Urothelium cell line (cell line): ENCODE measurements at regions not wholly inside any gene's neighbourhood (a gene's known extent, or its start where the extent isn't known, plus 50 kb on each side); places are given as distances from the start of the nearest gene placed in this dataset.

Experiments used
- DNase-seq: peaks from one replicate; pipeline ENCODE4 v3.0.0; 2011; ENCODE audit warnings: low spot score, mixed read lengths
- FAIRE-seq: peaks from 2 replicates; lab custom pipeline; 2011; peaks lifted over from hg19 to GRCh38; lab: Jason Lieb, UNC

DNA sequence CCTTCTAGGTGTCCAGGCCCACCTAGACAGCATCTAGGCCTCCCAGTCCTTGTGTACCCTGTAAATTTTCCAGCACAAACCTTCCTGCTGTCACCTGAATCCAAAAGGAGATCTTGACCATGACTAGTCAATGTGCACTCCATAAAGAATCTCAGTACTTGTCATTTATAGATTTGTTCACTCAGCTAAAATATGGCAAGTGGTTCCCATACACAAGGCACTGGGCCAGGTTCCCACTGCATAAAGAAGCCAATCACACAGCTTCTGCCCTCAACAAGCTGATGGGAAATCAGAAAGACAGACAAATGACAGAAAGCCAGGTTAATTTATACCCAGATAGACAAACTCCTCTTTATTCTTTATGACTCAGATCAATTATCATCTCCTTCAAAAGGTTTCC, 526.8 kb downstream of the CD83 start:
- FAIRE-seq, result no peak
- no peak for DNase-seq

DNA sequence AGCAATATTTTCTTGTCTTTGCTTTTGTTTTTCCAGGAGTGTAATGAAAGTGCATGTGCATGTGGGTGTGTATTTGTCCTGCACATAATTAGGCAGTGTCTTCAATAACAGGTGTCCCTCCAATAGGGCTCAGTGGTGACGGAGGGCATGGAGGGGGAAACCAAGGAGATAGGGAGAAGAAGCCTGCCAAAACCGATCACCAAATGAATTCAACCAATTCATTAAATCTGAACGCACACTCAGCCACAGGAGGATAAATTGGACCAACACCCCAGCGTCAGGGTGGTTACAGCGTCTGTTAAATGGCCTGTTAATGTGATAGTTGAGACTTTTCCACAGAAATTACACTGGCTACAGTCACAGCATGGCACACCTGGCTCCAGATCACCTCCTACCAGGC, 527.6 kb downstream of the CD83 start:
- FAIRE-seq (no peak), DNase-seq (no peak)

DNA sequence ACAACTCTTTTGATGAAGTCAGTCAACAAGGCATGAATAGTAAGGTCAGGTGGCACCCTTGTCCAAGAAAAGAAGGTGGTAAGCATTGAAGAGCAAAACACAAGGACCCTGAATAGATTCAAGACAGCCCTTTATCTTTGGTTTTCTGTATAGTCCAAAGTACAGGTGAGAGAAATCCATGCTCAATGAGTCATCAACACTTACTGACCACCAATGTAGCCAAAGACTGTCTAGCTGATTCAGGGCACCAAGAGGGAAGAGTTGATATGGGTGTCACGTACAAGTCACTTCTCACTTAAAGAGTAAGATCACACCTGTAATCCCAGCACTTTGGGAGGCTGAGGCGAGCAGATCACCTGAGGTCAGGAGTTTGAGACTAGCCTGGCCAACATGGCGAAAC, 528.3 kb downstream of the CD83 start:
- DNase-seq (no peak), FAIRE-seq (no peak)

DNA sequence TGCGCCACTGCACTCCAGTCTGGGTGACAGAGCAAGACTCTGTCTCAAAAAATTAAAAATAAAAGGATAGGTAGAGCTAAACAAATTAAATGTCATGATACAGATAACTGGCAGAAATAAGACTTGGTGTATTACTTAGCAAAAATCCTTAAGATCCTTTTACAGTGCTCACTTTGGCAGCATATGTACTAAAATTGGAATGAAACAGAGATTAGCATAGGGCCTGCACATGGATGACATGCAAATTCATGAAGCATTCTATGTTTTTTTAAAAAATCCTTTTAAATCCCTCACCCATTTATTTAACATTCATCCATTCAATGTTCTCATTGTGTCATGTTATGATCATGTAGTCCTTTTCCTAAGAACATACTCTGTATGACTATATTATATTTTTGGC, 528.8 kb downstream of the CD83 start:
- FAIRE-seq (no peak), DNase-seq (no peak)

DNA sequence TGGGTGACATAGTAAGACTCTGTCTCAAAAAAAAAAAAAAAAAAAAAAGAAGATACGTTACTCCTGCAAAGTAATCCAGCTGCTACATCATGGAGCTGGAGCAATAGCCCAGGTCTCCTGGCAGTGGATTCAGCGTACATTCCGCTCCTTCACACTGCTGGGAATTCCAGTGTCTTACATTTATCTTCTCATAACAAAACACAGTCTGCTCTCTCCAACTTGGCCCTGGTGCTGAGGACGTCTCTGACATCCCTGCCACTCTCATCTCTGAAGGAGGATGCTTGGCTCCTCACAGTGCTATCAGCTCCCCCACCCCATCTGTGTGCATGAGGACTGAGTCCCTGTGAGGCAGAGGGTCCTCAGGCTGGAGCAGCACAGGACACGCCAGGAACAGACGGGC, 529.8 kb downstream of the CD83 start:
- no peak for FAIRE-seq
- DNase-seq, result no peak

DNA sequence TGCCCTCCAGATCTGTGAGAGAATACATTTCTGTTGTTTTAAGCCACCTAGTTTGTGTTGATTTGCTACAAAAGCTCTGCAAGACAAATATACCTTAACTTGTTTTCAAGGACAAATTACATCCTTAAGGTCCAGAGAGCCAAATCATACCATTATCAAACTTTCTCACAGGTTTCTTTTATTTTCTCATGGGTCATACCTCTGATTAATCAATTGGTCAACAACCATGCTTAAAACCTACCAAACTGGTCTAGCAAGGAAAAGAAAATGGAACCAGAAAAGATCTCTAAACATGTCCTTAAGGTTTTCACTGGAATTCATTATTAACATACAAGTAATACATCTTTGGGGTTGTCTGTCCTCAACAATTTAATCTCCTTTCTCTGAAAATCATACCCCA, 535.0 kb downstream of the CD83 start:
- DNase-seq (no peak), FAIRE-seq (no peak)

DNA sequence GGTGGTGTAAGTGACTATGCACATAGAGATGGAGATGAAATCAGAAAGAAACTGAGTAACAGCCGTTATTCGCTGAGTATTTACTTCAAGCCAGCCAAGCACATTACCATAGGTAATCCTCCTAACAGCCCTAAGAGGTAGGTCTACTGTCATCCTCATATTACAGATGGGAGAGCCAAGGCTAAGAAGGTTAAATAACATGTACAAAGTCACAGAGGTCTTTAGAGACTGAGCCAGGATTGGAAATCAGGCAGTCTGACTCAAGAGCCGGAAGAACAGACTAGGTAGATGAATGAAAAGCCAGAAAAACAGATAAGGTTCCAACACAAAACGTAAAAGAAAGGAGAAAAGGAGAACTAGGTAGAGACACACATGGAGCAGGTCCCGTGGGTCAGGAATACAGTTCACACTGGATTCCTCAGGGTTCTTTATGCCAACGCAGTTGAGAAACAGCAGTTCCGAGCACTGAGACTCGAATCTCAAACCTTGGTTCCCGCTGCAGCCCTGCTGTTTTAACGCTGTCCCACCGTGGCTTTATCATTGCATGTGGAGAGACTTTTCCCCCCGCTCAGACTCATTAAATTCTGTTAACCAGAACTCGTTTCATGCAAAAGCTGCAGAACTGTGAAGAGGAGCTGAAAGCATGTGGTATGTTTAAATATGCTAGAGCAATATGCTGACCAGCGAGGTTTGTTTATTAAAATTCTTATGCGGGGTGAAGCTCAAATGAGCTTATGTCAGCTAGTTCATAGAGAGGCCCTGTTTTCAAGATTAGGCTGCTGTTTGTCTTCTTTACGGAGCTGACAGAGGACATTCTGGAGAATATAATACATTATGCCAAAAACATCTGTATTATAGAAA, 537.9 kb downstream of the CD83 start:
- DNase-seq (no peak), FAIRE-seq (no peak)

DNA sequence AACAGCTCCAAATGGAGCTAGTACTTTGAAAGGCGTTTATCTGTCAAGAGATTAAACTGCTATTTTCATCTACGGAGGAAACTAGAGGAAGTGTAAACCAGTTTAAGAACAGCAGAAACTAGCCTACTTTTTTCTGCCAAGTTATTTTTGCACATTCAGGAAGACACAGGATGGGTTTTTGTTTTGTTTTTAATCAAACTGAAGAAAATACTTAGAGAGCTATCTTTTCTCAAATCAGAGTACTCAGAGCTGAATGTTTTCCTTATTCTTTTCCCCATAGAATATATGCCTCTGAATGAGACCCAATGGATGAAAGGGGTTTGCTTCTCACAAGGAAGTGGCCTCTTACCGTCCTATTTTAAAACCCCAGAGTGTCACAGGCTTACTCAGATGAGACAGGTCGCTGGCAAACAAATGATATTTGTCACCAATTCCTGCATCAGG, 538.5 kb downstream of the CD83 start:
- DNase-seq (no peak), FAIRE-seq (no peak)

DNA sequence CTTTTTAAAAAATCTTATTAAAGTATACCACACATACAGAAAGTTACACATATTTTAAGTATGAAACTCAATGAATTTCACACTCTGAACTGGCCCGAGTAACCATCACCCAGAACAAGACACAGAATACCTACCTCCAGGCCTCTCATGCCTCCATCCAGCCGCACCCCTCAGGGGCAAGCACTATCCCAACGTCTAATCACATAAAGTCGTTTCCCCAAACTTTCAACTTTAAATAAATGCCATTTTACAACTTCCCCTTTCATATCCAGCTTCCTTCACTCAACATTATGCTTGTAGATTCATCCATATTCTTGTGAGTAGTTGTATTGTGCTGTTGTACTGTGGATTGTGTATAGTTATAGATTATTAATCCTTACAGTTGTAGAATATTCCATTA, 539.1 kb downstream of the CD83 start:
- DNase-seq, result no peak
- FAIRE-seq, result no peak

DNA sequence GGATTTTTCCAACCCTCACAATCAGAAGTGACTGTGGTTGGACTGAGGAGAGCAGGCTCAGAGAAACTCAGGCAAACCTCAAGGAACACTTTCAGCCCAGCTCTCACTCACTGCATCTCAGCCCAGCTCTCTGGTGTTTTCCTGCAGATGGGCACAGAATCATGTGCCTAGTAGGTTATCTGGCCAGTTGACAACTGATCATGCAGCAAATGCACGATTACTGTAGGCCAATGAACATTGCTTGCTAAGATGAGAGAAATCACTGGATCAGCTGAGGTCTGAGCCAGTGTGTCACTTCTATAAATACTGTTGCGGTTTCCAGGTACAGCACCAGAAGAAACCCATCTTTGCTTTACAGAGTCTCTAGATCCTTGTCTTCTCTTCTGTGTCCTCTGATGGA, 540.5 kb downstream of the CD83 start:
- DNase-seq (no peak), FAIRE-seq (no peak)

DNA sequence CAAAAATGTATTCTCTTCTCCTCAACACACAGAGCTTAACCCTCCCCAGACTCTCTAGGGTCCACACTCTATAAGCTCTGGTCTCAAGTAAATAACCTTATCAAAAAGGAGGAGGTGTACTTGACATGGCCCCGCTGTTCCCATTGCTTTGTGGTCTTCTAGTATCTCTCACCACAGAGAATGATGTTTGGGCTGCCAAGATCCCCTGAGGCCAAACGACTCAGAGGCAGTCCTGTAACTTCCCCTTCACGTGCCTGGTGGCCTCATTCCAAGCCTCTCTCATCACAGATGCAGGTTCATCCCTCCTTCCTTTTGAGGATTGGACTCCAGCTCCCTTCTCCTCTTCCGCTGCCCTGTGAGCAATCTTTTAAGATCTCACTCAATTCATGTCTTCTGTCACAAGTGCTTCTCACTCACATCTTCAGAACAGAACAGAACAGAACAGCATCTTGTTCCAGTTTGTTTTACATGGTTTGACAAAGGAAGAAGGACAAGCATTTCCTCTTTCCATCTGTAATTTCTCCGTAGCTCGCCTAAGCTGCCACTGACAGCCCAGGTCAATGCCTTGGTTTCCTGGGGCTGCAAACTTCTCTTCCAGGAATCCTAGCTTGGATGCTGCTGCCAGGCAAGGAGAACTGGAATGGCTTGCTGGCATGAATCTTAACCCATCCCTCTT, 541.5 kb downstream of the CD83 start:
- DNase-seq, result no peak
- FAIRE-seq, result no peak

DNA sequence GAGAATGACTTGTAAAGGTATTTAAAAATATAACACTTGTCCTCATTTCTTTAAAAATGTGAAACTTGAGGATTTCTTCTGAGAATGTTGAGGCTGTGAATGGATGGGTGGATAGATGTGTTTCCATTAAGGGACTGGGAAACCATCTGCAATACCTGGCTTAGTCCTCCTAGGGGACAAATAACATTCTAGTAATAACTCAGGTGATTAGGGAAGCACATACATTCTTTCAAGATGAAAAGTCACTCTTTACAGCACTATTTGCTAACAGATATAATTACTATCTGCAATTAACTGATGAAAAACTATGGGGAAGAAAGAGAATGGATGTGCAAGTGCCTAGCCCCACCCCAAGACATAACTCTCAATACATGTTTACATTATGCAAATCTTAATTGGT, 542.3 kb downstream of the CD83 start:
- DNase-seq (no peak), FAIRE-seq (no peak)

DNA sequence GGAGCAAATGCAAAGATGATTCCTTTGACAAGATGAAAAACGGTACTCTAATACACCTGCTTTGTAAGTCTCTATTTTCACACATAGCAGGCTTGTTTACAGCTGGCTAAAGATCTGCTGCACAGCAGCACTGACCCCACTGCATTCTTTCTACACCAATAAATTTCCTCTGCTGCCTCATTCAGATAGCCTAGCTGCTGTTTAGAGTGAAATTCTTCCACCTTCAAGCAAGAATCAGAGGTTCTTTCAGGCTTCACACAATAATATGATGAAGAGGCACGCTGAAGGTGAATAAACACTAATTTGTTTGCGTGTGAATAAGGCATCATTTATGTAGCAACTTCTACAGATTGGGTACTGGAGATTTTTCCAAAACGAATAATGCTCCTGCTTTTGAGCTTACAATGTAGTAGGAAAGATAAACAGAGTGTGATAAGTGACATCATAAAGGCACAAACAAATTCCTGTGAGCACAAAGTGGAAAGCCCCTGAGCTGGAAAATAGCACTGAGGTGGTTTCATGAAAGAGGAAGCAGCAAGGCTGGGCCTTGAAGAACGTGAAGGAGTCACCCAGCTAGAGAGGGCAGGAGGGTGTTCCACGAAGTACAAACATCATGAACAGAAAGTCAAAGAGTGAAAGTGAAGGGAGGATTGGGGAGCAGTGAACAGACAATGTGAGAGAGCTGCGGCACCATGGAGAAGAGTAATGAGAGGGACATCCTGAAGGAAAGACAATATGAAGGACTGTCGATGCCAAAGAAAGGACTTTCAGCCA, 543.4 kb downstream of the CD83 start:
- no peak for FAIRE-seq
- DNase-seq, result no peak

DNA sequence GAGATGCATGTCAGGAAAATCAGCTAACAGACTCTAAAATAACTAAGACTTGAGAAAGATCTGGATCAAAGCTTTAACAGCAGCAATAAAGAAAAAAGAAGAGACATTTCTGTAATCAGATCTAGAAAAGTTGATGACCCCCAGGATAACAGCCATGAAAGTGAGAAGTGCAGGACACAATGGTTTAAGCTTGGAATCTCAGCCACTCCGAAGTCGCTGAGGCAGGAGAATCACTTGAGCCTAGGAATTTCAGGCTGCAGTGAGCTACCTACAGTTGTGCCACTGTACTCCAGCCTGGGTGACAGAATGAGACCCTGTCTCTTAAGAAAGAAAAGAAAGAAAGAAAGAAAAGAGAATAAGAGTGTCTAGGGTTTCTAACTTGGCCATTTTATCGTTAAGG, 544.1 kb downstream of the CD83 start:
- DNase-seq (no peak), FAIRE-seq (no peak)

DNA sequence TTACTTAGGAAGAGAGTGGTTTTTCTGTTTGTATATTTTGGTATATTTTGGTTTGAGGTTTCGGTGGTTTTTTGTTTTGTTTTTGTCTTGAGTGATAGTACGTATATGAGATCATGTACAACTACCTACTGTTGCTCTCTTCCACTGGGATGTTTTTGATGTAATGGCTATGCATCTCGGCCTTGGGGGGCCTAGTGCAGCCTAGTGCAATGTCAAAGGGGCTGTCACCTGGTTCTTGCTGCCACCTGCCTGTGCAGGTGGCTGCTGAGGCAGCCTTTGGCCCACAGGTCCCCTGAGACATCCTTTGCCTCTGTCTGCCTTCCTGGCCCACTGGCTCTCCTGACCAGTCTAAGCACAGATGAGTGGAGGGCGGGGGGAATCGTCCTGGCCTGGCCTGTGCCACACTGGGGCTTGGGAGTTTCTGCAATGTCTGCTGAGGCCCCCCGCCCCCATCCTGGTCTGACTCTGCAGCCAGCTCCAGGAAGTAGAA, 546.6 kb downstream of the CD83 start:
- no peak for DNase-seq
- FAIRE-seq, result no peak

DNA sequence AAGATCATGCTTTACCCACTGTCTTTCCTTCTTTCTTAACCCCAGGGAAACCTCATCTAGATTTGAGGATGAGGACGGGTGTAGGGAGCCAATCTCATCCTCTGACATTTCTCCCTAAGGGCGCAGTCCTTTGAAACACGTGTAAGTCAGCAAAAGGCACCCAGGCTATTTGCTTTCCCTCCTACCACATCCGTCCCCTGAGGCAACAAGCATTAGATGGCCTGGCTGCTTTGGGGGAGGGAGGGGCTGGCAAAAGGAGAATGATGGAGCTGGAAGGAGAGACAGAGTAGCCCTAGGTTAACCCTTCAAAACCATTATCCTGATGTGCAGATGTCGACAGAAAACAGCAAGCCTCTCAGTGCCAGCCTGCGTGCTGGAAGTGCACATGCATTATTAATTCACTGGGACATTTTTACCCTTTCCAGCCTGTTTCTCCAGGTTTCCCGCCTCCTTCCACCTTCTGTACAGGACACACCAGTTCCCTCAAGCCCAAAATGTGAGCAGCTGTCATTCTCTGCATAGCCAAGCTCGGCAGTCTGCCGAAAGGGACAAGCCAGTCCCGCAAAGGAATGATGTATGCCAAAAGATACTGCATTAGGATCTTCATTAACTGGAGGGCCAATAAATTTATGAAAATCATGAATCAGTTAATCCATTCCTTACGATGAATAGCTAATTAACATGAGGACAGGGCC, 547.2 kb downstream of the CD83 start:
- no peak for FAIRE-seq
- DNase-seq, result no peak

DNA sequence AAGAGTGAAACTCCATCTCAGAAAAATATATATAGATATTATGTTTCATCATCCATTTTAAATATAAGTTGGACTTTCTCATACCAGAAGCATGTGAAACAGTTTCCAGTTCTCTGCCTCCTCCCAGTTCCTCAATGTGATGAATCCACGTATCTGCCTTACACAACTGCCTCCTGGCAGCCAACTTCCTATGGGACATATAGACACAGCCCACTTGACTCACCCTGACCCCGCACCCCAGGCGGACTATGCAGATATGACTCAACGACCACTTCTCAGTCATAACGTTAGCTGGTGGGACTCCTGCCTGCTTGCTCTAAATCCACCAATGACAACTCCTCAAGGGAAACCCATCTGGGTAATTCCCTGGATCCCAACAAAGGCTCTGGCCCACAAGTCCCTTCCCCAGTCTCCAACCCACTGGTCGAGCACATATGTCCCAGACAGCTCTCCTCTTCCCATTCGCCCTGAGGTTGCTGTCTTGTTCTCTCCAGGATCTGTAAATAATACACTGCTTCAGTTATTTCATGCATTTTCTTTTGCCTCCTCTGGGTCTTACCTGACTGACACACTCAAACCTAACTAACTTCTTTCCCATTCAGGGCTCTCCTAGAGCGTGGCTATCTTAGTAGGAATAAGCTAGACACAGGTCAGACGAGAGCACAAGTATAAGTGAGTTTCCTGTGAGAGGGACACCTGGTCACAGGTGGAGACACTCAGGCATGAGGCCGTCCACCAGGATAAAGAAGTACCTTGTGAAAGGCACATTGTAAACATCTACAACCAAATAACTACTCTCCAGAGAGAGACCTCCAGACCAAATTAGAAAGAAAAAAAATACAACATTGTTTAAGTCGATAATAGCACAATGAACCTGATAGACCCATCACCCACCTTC, 548.5 kb downstream of the CD83 start:
- FAIRE-seq (no peak), DNase-seq (no peak)

DNA sequence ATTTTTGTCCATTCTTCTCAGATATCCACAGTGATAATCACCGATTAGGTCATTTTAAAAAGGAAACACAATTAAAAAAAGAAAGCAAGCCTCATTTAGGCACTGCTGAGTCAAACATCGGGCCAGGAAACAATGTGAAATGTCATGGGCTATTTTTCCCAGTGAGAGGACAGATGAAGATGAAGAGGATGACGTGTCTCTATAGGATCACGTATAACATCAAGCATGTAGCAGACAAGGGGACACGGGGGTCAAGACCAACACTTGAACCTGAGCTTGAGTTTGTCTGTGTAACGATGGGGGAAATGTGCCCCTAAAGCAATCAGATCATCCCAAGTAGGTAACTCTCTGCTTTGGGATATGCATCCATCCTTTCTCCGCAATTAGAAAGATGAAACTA, 553.2 kb downstream of the CD83 start:
- DNase-seq, result no peak
- no peak for FAIRE-seq

DNA sequence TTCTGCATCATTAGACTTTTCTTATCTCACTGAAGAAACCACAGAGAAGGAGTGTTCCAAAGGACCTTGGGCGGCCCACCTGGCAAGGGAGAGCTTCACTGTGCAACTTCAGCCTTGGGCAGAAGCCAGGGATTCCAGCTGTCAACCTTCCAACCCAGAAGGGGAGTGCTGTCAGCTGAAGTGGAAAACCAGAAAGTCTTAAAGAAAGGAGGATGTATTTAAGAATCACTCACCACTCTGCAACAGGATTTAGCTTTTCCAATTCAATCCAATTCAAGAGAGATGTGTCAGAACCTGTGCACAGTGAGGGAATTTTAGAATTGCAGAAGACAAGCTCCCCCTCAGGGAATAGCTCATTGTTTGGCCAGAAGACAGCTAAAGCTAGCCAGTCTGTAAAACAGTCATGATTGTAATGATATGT, 553.7 kb downstream of the CD83 start:
- FAIRE-seq (no peak), DNase-seq (peak; percentile 7)

DNA sequence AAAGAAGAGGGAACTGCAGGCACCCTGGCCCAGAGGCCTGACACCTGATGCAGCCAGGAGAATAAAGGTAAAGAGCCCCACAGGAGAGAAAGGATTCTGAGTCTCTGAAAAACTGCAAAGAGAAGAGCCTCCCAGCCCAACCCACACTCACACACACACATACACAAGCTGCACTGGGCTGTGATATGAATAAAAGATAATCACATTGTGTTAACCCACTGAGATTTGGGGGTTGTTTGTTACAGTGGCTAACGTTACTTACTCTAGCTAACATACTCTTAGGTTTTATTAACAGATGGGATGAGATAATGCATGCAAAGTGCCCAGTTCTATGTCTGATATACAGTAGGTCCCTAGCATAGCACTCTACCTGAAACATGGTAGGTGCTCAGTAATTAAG, 554.4 kb downstream of the CD83 start:
- DNase-seq (no peak), FAIRE-seq (no peak)
